Mesodermal cell (in vitro differentiated cells): ENCODE measurements at regions not wholly inside any gene's neighbourhood (a gene's known extent, or its start where the extent isn't known, plus 50 kb on each side); places are given as distances from the start of the nearest gene placed in this dataset.
"Not testable (repeated sequence)": the region's sequence is repeated elsewhere in the genome, so short reads cannot be mapped to it uniquely, and the experiment has no call there.

ENCODE experiments used
- H3K27ac ChIP-seq: 2 replicates; pipeline ENCODE4 v1.7.0; 2013; ENCODE audit warnings: mild to moderate bottlenecking, low read depth, low read length, moderate library complexity; ENCODE audit not compliant: severe bottlenecking
- H3K36me3 ChIP-seq: 2 replicates; pipeline ENCODE4 v1.7.1; 2013; ENCODE audit warnings: mild to moderate bottlenecking, low read length, moderate library complexity; ENCODE audit not compliant: control insufficient read depth, insufficient read depth
- H3K4me1 ChIP-seq: one replicate; pipeline ENCODE4 v1.7.1; 2013; ENCODE audit warnings: mild to moderate bottlenecking, low read length; ENCODE audit not compliant: insufficient read depth, control insufficient read depth, poor library complexity, severe bottlenecking
- H3K4me3 ChIP-seq: 2 replicates; pipeline ENCODE4 v1.7.0; 2013; ENCODE audit warnings: low read length, control low read depth, mild to moderate bottlenecking; ENCODE audit not compliant: insufficient read depth, poor library complexity, severe bottlenecking; ENCODE audit errors: extremely low read depth
- H3K9me3 ChIP-seq: 2 replicates; pipeline ENCODE4 v1.7.1; 2013; ENCODE audit warnings: mild to moderate bottlenecking, low read length, moderate library complexity; ENCODE audit not compliant: control insufficient read depth
- WGBS, 2 experiments: methylation state at CpG; one replicate each; pipeline ENCODE4 v1.1.5; 2013; ENCODE audit warnings: missing lambda C conversion rate in 2 of 2; ENCODE audit not compliant: insufficient coverage in 2 of 2; 5-methylcytosine and 5-hydroxymethylcytosine counted together

GRCh38 chr11:95417832-95418231 lies 186.8 kb upstream of the SESN3 start:
- Histone ChIP-seq H3K36me3 (no peaks in the 10 kb centered on the region), H3K4me1 (peaks cover 13% of the 10 kb centered on the region), H3K9me3 (no peaks in the 10 kb centered on the region), H3K27ac (no peak overlapping the region), H3K4me3 (no peak overlapping the region)
- 100% methylated on average over 1 of the region's 1 CpG for WGBS, 2 experiments

- Histone ChIP-seq H3K9me3 (peaks cover 4% of the 10 kb centered on the region), H3K27ac (no peak overlapping the region), H3K4me1 (peaks cover 13% of the 10 kb centered on the region), H3K36me3 (no peaks in the 10 kb centered on the region), H3K4me3 (no peak overlapping the region)
- WGBS, 2 experiments = 83 to 90% methylated on average over 1 to 2 of the region's 3 CpGs
These were observed 184.9 kb upstream of the SESN3 start for GRCh38 chr11:95415837-95416304.

- Histone ChIP-seq H3K9me3 (peaks cover 4% of the 10 kb centered on the region), H3K27ac (no peak overlapping the region), H3K4me1 (peaks cover 2% of the 10 kb centered on the region), H3K4me3 (no peak overlapping the region), H3K36me3 (no peaks in the 10 kb centered on the region)
- 83 to 100% methylated on average over 1 of the region's 2 CpGs for WGBS, 2 experiments
These were observed 183.2 kb upstream of the SESN3 start for GRCh38 chr11:95414217-95414616.

- Histone ChIP-seq H3K36me3 (no peaks in the 10 kb centered on the region), H3K27ac (no peak overlapping the region), H3K4me1 (no peaks in the 10 kb centered on the region), H3K9me3 (peaks cover 4% of the 10 kb centered on the region), H3K4me3 (no peak overlapping the region)
- 88 to 97% methylated on average over 1 to 4 of the region's 4 CpGs for WGBS, 2 experiments
These were observed 182.8 kb upstream of the SESN3 start for GRCh38 chr11:95413761-95414160.

- Histone ChIP-seq H3K27ac (no peak overlapping the region), H3K36me3 (no peaks in the 10 kb centered on the region), H3K4me1 (no peaks in the 10 kb centered on the region), H3K4me3 (no peak overlapping the region), H3K9me3 (peaks cover 4% of the 10 kb centered on the region)
These were observed 182.0 kb upstream of the SESN3 start for GRCh38 chr11:95413021-95413420.

GRCh38 chr11:95412074-95412473 lies 181.1 kb upstream of the SESN3 start:
- 97 to 100% methylated on average over 3 of the region's 3 CpGs for WGBS, 2 experiments
- Histone ChIP-seq H3K4me3 (no peak overlapping the region), H3K36me3 (no peaks in the 10 kb centered on the region), H3K9me3 (peaks cover 4% of the 10 kb centered on the region), H3K4me1 (no peaks in the 10 kb centered on the region), H3K27ac (no peak overlapping the region)

- not testable (repeated sequence) for H3K4me1 ChIP-seq, H3K9me3 ChIP-seq, H3K4me3 ChIP-seq, H3K27ac ChIP-seq, H3K36me3 ChIP-seq
These were observed 179.7 kb upstream of the SESN3 start for GRCh38 chr11:95410707-95411106.

GRCh38 chr11:95406271-95406670 lies 175.3 kb upstream of the SESN3 start:
- Histone ChIP-seq H3K4me3 (no peak overlapping the region), H3K4me1 (no peaks in the 10 kb centered on the region), H3K9me3 (peaks cover 6% of the 10 kb centered on the region), H3K27ac (no peak overlapping the region), H3K36me3 (no peaks in the 10 kb centered on the region)
- 75 to 100% methylated on average over 1 of the region's 1 CpG for WGBS, 2 experiments

GRCh38 chr11:95404370-95404769 lies 173.4 kb upstream of the SESN3 start:
- Histone ChIP-seq H3K4me3 (no peak overlapping the region), H3K9me3 (peaks cover 6% of the 10 kb centered on the region), H3K4me1 (no peaks in the 10 kb centered on the region), H3K36me3 (no peaks in the 10 kb centered on the region), H3K27ac (no peak overlapping the region)
- 89 to 100% methylated on average over 2 to 3 of the region's 4 CpGs for WGBS, 2 experiments

GRCh38 chr11:95398437-95399112 lies 167.6 kb upstream of the SESN3 start:
- H3K4me1 ChIP-seq = no peaks in the 10 kb centered on the region
- peak overlapping the region; percentile 12 for H3K27ac ChIP-seq
- no peaks in the 10 kb centered on the region for H3K9me3 ChIP-seq
- no peak overlapping the region for H3K4me3 ChIP-seq
- no peaks in the 10 kb centered on the region for H3K36me3 ChIP-seq
- WGBS, 2 experiments = 86 to 87% methylated on average over 1 to 2 of the region's 3 CpGs

GRCh38 chr11:95392644-95393043 lies 161.6 kb upstream of the SESN3 start:
- Histone ChIP-seq H3K36me3 (no peaks in the 10 kb centered on the region), H3K27ac (no peak overlapping the region), H3K9me3 (no peaks in the 10 kb centered on the region), H3K4me1 (no peaks in the 10 kb centered on the region), H3K4me3 (no peak overlapping the region)
- WGBS, 2 experiments = 100% methylated on average over 1 of the region's 1 CpG; no CpG with 5 or more reads in 1 of the 2 experiments
